Endometrium (tissue), 2 donors: ENCODE measurements at regions not wholly inside any gene's neighbourhood (a gene's known extent, or its start where the extent isn't known, plus 50 kb on each side); places are given as distances from the start of the nearest gene placed in this dataset.
"Not testable (repeated sequence)": the region's sequence is repeated elsewhere in the genome, so short reads cannot be mapped to it uniquely, and the experiment has no call there.

Source experiments
- FAIRE-seq: peaks from 2 replicates; lab custom pipeline; 2012; peaks lifted over from hg19 to GRCh38; lab: Jason Lieb, UNC
- donor health status: control.
- donor health status: control.

- FAIRE-seq = not testable (repeated sequence)
Observed at GRCh38 chr1:149700220-149700619, 82.3 kb upstream of the FCGR1A start.

GRCh38 chr1:149700677-149701567, 81.6 kb upstream of the FCGR1A start:
- FAIRE-seq = not testable (repeated sequence)

GRCh38 chr1:149708192-149708853, 74.2 kb upstream of the FCGR1A start:
- FAIRE-seq = not testable (repeated sequence)

- not testable (repeated sequence) for FAIRE-seq
Observed at GRCh38 chr1:149711651-149712050, 70.8 kb upstream of the FCGR1A start.

- not testable (repeated sequence) for FAIRE-seq
Observed at GRCh38 chr1:149712154-149712927, 70.2 kb upstream of the FCGR1A start.

GRCh38 chr1:149713513-149713912, 69.0 kb upstream of the FCGR1A start:
- not testable (repeated sequence) for FAIRE-seq

GRCh38 chr1:149713952-149714351, 68.5 kb upstream of the FCGR1A start:
- not testable (repeated sequence) for FAIRE-seq

- FAIRE-seq = not testable (repeated sequence)
Observed at GRCh38 chr1:149724618-149725302, 57.7 kb upstream of the FCGR1A start.

- not testable (repeated sequence) for FAIRE-seq
Observed at GRCh38 chr1:149726688-149727087, 55.8 kb upstream of the FCGR1A start.

- not testable (repeated sequence) for FAIRE-seq
Observed at GRCh38 chr1:149728598-149728997, 53.9 kb upstream of the FCGR1A start.
